Thymus (tissue), 11 donors: ENCODE measurements at regions not wholly inside any gene's neighbourhood (a gene's known extent, or its start where the extent isn't known, plus 50 kb on each side); places are given as distances from the start of the nearest gene placed in this dataset.
A peak's percentile ranks its signal among the peaks of the same experiment; 100 is the strongest.

Experiments used
- DNase-seq, 9 donors: peaks; one replicate each; pipeline ENCODE4 v3.0.0-alpha.2; 2013; ENCODE audit warnings: low spot score in 9 of 9, low read depth in 6 of 9, missing footprints in 1 of 9
- H3K27ac ChIP-seq, 2 donors: one replicate each; pipeline ENCODE4 v1.5.1; 2013; ENCODE audit warnings: control low read depth in 1 of 2, low read depth in 1 of 2, low read length in 1 of 2, mild to moderate bottlenecking in 1 of 2, moderate library complexity in 1 of 2
- H3K27me3 ChIP-seq, 2 donors: one replicate each; pipeline ENCODE4 v1.5.1; 2013; ENCODE audit warnings: low read length in 1 of 2; ENCODE audit not compliant: control insufficient read depth in 2 of 2, insufficient read depth in 1 of 2
- H3K36me3 ChIP-seq, 2 donors: one replicate each; pipeline ENCODE4 v1.5.1; 2013; ENCODE audit warnings: low read length in 1 of 2, mild to moderate bottlenecking in 1 of 2, moderate library complexity in 1 of 2; ENCODE audit not compliant: control insufficient read depth in 2 of 2, insufficient read depth in 2 of 2
- H3K4me1 ChIP-seq, 2 donors: one replicate each; pipeline ENCODE4 v1.5.1; 2013; ENCODE audit warnings: low read length in 2 of 2; ENCODE audit not compliant: control insufficient read depth in 2 of 2, insufficient read depth in 2 of 2
- H3K4me3 ChIP-seq, 2 donors: one replicate each; pipeline ENCODE4 v1.5.1; 2013; ENCODE audit warnings: low read length in 2 of 2, control low read depth in 1 of 2, mild to moderate bottlenecking in 1 of 2
- H3K9me3 ChIP-seq, 2 donors: one replicate each; pipeline ENCODE4 v1.5.1; 2013; ENCODE audit warnings: low read length in 1 of 2, mild to moderate bottlenecking in 1 of 2; ENCODE audit not compliant: control insufficient read depth in 2 of 2, insufficient read depth in 1 of 2
- WGBS: extraction: QIAGEN DNeasy Blood & Tissue Kit; methylation state at CpG from one replicate; pipeline ENCODE4 v1.1.7; 2013; 5-methylcytosine and 5-hydroxymethylcytosine counted together
- donor health status: healthy.

DNA sequence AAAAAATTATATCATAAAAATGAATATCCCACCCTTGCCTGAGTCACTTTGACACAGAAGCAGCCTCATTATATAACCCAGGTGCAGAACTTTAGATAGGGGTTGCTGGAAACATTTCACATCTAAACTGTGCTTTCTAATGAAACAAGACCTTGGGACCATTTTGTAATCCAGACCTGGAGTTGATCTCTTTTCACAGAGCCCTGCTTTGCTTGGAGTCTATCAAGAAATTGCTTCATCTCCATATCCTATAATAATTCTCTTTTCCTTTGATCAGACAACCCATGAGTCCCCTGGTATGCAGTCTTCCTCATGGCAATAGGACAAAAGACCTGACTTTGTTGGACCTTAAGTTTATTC is 76.3 kb downstream of the HSD17B6 start:
- Histone ChIP-seq H3K4me1 (peaks cover 0 to 12% of the 10 kb centered on the region in 2 donors), H3K9me3 (no peaks in the 10 kb centered on the region), H3K36me3 (no peaks in the 10 kb centered on the region), H3K4me3 (no peak overlapping the region), H3K27ac (no peak overlapping the region), H3K27me3 (peaks cover 0 to 2% of the 10 kb centered on the region in 2 donors)
- DNase-seq = no peak

GRCh38 chr12:56838621-56839488 is 75.7 kb downstream of the HSD17B6 start:
- peaks cover 0 to 12% of the 10 kb centered on the region in 2 donors for H3K4me1 ChIP-seq
- H3K4me3 ChIP-seq = no peak overlapping the region
- H3K27me3 ChIP-seq = peaks cover 0 to 2% of the 10 kb centered on the region in 2 donors
- no peaks in the 10 kb centered on the region for H3K36me3 ChIP-seq
- DNase-seq = peak in 1 of 9 donors; percentile 5
- WGBS = 80% methylated on average over 7 of the region's 7 CpGs
- no peaks in the 10 kb centered on the region for H3K9me3 ChIP-seq
- H3K27ac ChIP-seq = no peak overlapping the region
